Neural cell (in vitro differentiated cells): ENCODE measurements at regions not wholly inside any gene's neighbourhood (a gene's known extent, or its start where the extent isn't known, plus 50 kb on each side); places are given as distances from the start of the nearest gene placed in this dataset.
A peak's percentile ranks its signal among the peaks of the same experiment; 100 is the strongest.

ENCODE experiments used
- H2AFZ ChIP-seq: fragments of 200-600, 300-800 bp; sonication (generic), shearing (Covaris generic); 2 replicates; pipeline ENCODE4 v1.6.0; 2014; ENCODE audit warnings: low read depth, mild to moderate bottlenecking, antibody characterized with exemption, low read length, moderate library complexity
- H3F3A ChIP-seq: fragments of 200-600 bp; shearing (Covaris generic); 2 replicates; pipeline ENCODE4 v1.6.1; 2016; ENCODE audit warnings: mild to moderate bottlenecking, moderate library complexity, mixed read lengths, antibody characterized with exemption, low read length; ENCODE audit not compliant: insufficient read depth, poor library complexity, severe bottlenecking
- H3K27ac ChIP-seq: fragments of 200-600, 300-800 bp; sonication (generic), shearing (Covaris generic); 2 replicates; pipeline ENCODE4 v1.5.1; 2014; ENCODE audit warnings: mild to moderate bottlenecking, low read length, moderate library complexity
- H3K27me3 ChIP-seq: fragments of 300-800, 200-600 bp; sonication (generic), shearing (Covaris generic); 2 replicates; pipeline ENCODE4 v1.6.0; 2014; ENCODE audit warnings: mild to moderate bottlenecking, low read depth, low read length, moderate library complexity; ENCODE audit not compliant: insufficient read depth
- H3K36me3 ChIP-seq: fragments of 300-800, 200-600 bp; sonication (generic), shearing (Covaris generic); 2 replicates; pipeline ENCODE4 v1.5.1; 2014; ENCODE audit warnings: mild to moderate bottlenecking, antibody characterized with exemption, low read length, moderate library complexity; ENCODE audit not compliant: insufficient read depth
- H3K4me2 ChIP-seq: fragments of 300-800, 200-600 bp; sonication (generic), shearing (Covaris generic); 2 replicates; pipeline ENCODE4 v1.6.0; 2014; ENCODE audit warnings: mild to moderate bottlenecking, low read length
- H3K4me3 ChIP-seq: fragments of 300-800, 200-600 bp; sonication (generic), shearing (Covaris generic); 2 replicates; pipeline ENCODE4 v1.5.1; 2014; ENCODE audit warnings: mild to moderate bottlenecking, low read length, moderate library complexity
- H3K79me2 ChIP-seq: fragments of 200-600 bp; shearing (Covaris generic); replicated peaks from 2 replicates; pipeline ENCODE4 v1.6.0; 2014; ENCODE audit warnings: mild to moderate bottlenecking, low read length, moderate library complexity; ENCODE audit not compliant: insufficient read depth
- H3K9ac ChIP-seq: fragments of 300-800, 200-600 bp; sonication (generic), shearing (Covaris generic); 2 replicates; pipeline ENCODE4 v1.6.1; 2016; ENCODE audit warnings: mild to moderate bottlenecking, low read length, mixed read lengths
- H3K9me2 ChIP-seq: fragments of 200-600 bp; shearing (Covaris generic); 2 replicates; pipeline ENCODE4 v1.6.1; 2016; ENCODE audit warnings: mild to moderate bottlenecking, low read length, mixed read lengths; ENCODE audit not compliant: insufficient read depth
- H3K9me3 ChIP-seq: fragments of 200-600, 300-800 bp; sonication (generic), shearing (Covaris generic); 2 replicates; pipeline ENCODE4 v1.6.1; 2016; ENCODE audit warnings: mild to moderate bottlenecking, mixed run types, low read length, moderate library complexity, mixed read lengths
- H4K20me1 ChIP-seq: fragments of 200-600 bp; shearing (Covaris generic); 2 replicates; pipeline ENCODE4 v1.6.1; 2016; ENCODE audit warnings: mild to moderate bottlenecking, mixed run types; ENCODE audit not compliant: insufficient read depth
- CTCF ChIP-seq: fragments of 450-650 bp; IDR thresholded peaks from 2 replicates; pipeline ENCODE4 v1.5.1; 2014; ENCODE audit warnings: antibody characterized with exemption, mild to moderate bottlenecking, moderate library complexity; ENCODE audit not compliant: poor library complexity, severe bottlenecking
- EP300 ChIP-seq: fragments of 450-650 bp; conservative IDR thresholded peaks from 2 replicates; pipeline ENCODE4 v1.6.1; 2014; ENCODE audit warnings: antibody characterized with exemption, mild to moderate bottlenecking, moderate library complexity; ENCODE audit not compliant: poor library complexity, severe bottlenecking
- EZH2 ChIP-seq: fragments of 200-600, 300-800 bp; shearing (Covaris generic), sonication (generic); IDR thresholded peaks from 2 replicates; pipeline ENCODE4 v1.6.1; 2014; ENCODE audit warnings: antibody characterized with exemption, low read length, borderline replicate concordance, mild to moderate bottlenecking; ENCODE audit not compliant: insufficient read depth, poor library complexity, severe bottlenecking
- MXI1 ChIP-seq: fragments of 450-650 bp; conservative IDR thresholded peaks from 2 replicates; pipeline ENCODE4 v1.6.1; 2014; ENCODE audit warnings: antibody characterized with exemption, mild to moderate bottlenecking; ENCODE audit not compliant: poor library complexity, severe bottlenecking
- POLR2AphosphoS5 ChIP-seq: IDR thresholded peaks from 2 replicates; pipeline ENCODE4 v1.6.1; 2012
- RAD21 ChIP-seq: fragments of 450-650 bp; conservative IDR thresholded peaks from 2 replicates; pipeline ENCODE4 v1.6.1; 2014; ENCODE audit warnings: antibody characterized with exemption, mild to moderate bottlenecking, moderate library complexity
- REST ChIP-seq: IDR thresholded peaks from 2 replicates; pipeline ENCODE4 v1.6.1; 2012; ENCODE audit warnings: borderline replicate concordance
- SMC3 ChIP-seq: fragments of 450-650 bp; conservative IDR thresholded peaks from 2 replicates; pipeline ENCODE4 v1.6.1; 2014; ENCODE audit warnings: antibody characterized with exemption, mild to moderate bottlenecking, moderate library complexity; ENCODE audit not compliant: poor library complexity
- TAF1 ChIP-seq: IDR thresholded peaks from 2 replicates; pipeline ENCODE4 v1.6.1; 2012; ENCODE audit warnings: low read depth

- H3K9me3 ChIP-seq = no peaks in the 10 kb centered on the region
- no peaks in the 10 kb centered on the region for H3K79me2 ChIP-seq
- H3K36me3 ChIP-seq = no peaks in the 10 kb centered on the region
- H3K9me2 ChIP-seq = no peaks in the 10 kb centered on the region
- no peaks in the 10 kb centered on the region for H3K27me3 ChIP-seq
- no peak overlapping the region for H3K27ac ChIP-seq
- peaks cover 3% of the 10 kb centered on the region for H3F3A ChIP-seq
- H3K4me3 ChIP-seq = no peak overlapping the region
- no peak overlapping the region for H3K4me2 ChIP-seq
- H3K9ac ChIP-seq = no peak overlapping the region
- TF ChIP-seq CTCF = no peak
- TF ChIP-seq TAF1 = no peak
- TF ChIP-seq EP300 = no peak
- TF ChIP-seq SMC3 = no peak
- TF ChIP-seq MXI1 = no peak
- no peak for TF ChIP-seq RAD21
- no peak for TF ChIP-seq POLR2AphosphoS5
- no peak for TF ChIP-seq EZH2
- TF ChIP-seq REST = no peak
- H4K20me1 ChIP-seq = no peaks in the 10 kb centered on the region
- H2AFZ ChIP-seq = no peak overlapping the region
Measured at GRCh38 chr10:60648761-60649160, 129.5 kb upstream of the CDK1 start.

- Histone ChIP-seq H3K4me3 (no peak overlapping the region), H4K20me1 (no peaks in the 10 kb centered on the region)
- TF ChIP-seq CTCF (peak; percentile 87), RAD21 (peak; percentile 97), EZH2 (no peak), SMC3 (peak; percentile 96), EP300 (peak; percentile 15)
Measured at GRCh38 chr10:60646966-60647796, 131.1 kb upstream of the CDK1 start.

More at GRCh38 chr10:60646966-60647796, 131.1 kb upstream of the CDK1 start:
- Histone ChIP-seq H2AFZ (no peak overlapping the region), H3K27me3 (no peaks in the 10 kb centered on the region), H3K4me2 (no peak overlapping the region), H3K9ac (no peak overlapping the region), H3F3A (peaks cover 3% of the 10 kb centered on the region), H3K27ac (no peak overlapping the region), H3K9me3 (no peaks in the 10 kb centered on the region), H3K79me2 (no peaks in the 10 kb centered on the region), H3K36me3 (no peaks in the 10 kb centered on the region), H3K9me2 (no peaks in the 10 kb centered on the region)
